HK-2 (cell line): ENCODE measurements at regions not wholly inside any gene's neighbourhood (a gene's known extent, or its start where the extent isn't known, plus 50 kb on each side); places are given as distances from the start of the nearest gene placed in this dataset.
"Not testable (repeated sequence)": the region's sequence is repeated elsewhere in the genome, so short reads cannot be mapped to it uniquely, and the experiment has no call there.

Experiments
- DNase-seq: peaks from one replicate; pipeline ENCODE4 v3.0.0-alpha.2; 2018; ENCODE audit not compliant: unreplicated experiment

- DNase-seq, result no peak
Observed at GRCh38 chr20:19834783-19835182, 76.7 kb downstream of the RIN2 start.

GRCh38 chr20:19835533-19836222 is 77.6 kb downstream of the RIN2 start:
- no peak for DNase-seq

GRCh38 chr20:19838468-19838867 is 80.4 kb downstream of the RIN2 start:
- no peak for DNase-seq

- DNase-seq, result no peak
Observed at GRCh38 chr20:19839053-19839452, 81.0 kb downstream of the RIN2 start.

GRCh38 chr20:19840111-19840710 is 82.2 kb downstream of the RIN2 start:
- DNase-seq, result no peak

- DNase-seq, result no peak
Observed at GRCh38 chr20:19841740-19842139, 83.7 kb downstream of the RIN2 start.

- DNase-seq, result not testable (repeated sequence)
Observed at GRCh38 chr20:19844850-19845249, 86.8 kb downstream of the RIN2 start.

- DNase-seq, result no peak
Observed at GRCh38 chr20:19847383-19847782, 89.3 kb downstream of the RIN2 start.

- DNase-seq, result no peak
Observed at GRCh38 chr20:19849341-19850197, 91.5 kb downstream of the RIN2 start.

- DNase-seq, result no peak
Observed at GRCh38 chr20:19850198-19850533, 92.1 kb downstream of the RIN2 start.

- DNase-seq, result no peak
Observed at GRCh38 chr20:19851861-19852260, 93.8 kb downstream of the RIN2 start.

- DNase-seq, result no peak
Observed at GRCh38 chr20:19855416-19855815, 97.4 kb downstream of the RIN2 start.

GRCh38 chr20:19858466-19859371 is 100.7 kb downstream of the RIN2 start:
- peak; percentile 26 for DNase-seq

GRCh38 chr20:19859444-19859843 is 101.4 kb downstream of the RIN2 start:
- no peak for DNase-seq

GRCh38 chr20:19860737-19861136 is 102.7 kb downstream of the RIN2 start:
- DNase-seq, result no peak

GRCh38 chr20:19861147-19861759 is 103.2 kb downstream of the RIN2 start:
- DNase-seq, result no peak

GRCh38 chr20:19864130-19864529 is 106.1 kb downstream of the RIN2 start:
- DNase-seq, result no peak

- DNase-seq, result no peak
Observed at GRCh38 chr20:19866070-19866469, 108.0 kb downstream of the RIN2 start.

GRCh38 chr20:19867074-19867473 is 109.0 kb downstream of the RIN2 start:
- no peak for DNase-seq

- DNase-seq, result no peak
Observed at GRCh38 chr20:19867940-19868371, 109.9 kb downstream of the RIN2 start.

GRCh38 chr20:19868441-19868840 is 110.4 kb downstream of the RIN2 start:
- DNase-seq, result no peak
